Erythroblast (primary cell): ENCODE measurements at regions not wholly inside any gene's neighbourhood (a gene's known extent, or its start where the extent isn't known, plus 50 kb on each side); places are given as distances from the start of the nearest gene placed in this dataset.

Source experiments
- GATA1 ChIP-seq: IDR thresholded peaks from 2 replicates; pipeline ENCODE4 v1.6.1; 2011; ENCODE audit warnings: low read depth, mild to moderate bottlenecking, control low read depth, low read length, moderate library complexity
- POLR2A ChIP-seq: IDR thresholded peaks from 2 replicates; pipeline ENCODE4 v1.6.1; 2011; ENCODE audit warnings: mild to moderate bottlenecking, low read length

- no peak for TF ChIP-seq POLR2A
- no peak for TF ChIP-seq GATA1
Measured at GRCh38 chr2:155842103-155842502, 490.4 kb downstream of the NR4A2 start.
